GM21576 (cell line): ENCODE measurements at regions not wholly inside any gene's neighbourhood (a gene's known extent, or its start where the extent isn't known, plus 50 kb on each side); places are given as distances from the start of the nearest gene placed in this dataset.

ENCODE experiments used
- ATAC-seq: cut with Tn5 transposase; IDR thresholded peaks from one replicate; pipeline ENCODE4 v1.9.1; 2021; ENCODE audit warnings: mild to moderate bottlenecking, moderate library complexity; ENCODE audit not compliant: unreplicated experiment

GRCh38 chr7:156234666-156235494, 405.7 kb upstream of the RNF32 start:
- ATAC-seq, result no peak

- ATAC-seq, result no peak
Measured at GRCh38 chr7:156234192-156234591, 406.4 kb upstream of the RNF32 start.

- no peak for ATAC-seq
Measured at GRCh38 chr7:156232931-156233705, 407.5 kb upstream of the RNF32 start.

- ATAC-seq, result no peak
Measured at GRCh38 chr7:156230576-156230975, 410.0 kb upstream of the RNF32 start.

GRCh38 chr7:156224833-156225225, 412.6 kb upstream of the SHH start:
- no peak for ATAC-seq

- ATAC-seq, result no peak
Measured at GRCh38 chr7:156223935-156224832, 411.9 kb upstream of the SHH start.

GRCh38 chr7:156222611-156223010, 410.3 kb upstream of the SHH start:
- no peak for ATAC-seq

- ATAC-seq, result no peak
Measured at GRCh38 chr7:156222151-156222550, 409.9 kb upstream of the SHH start.

- ATAC-seq, result no peak
Measured at GRCh38 chr7:156220701-156221100, 408.4 kb upstream of the SHH start.

GRCh38 chr7:156220078-156220605, 407.9 kb upstream of the SHH start:
- no peak for ATAC-seq

- no peak for ATAC-seq
Measured at GRCh38 chr7:156219307-156220077, 407.2 kb upstream of the SHH start.

GRCh38 chr7:156218544-156219306, 406.5 kb upstream of the SHH start:
- no peak for ATAC-seq

- no peak for ATAC-seq
Measured at GRCh38 chr7:156217803-156218202, 405.5 kb upstream of the SHH start.

- no peak for ATAC-seq
Measured at GRCh38 chr7:156209087-156209486, 396.8 kb upstream of the SHH start.

GRCh38 chr7:156207306-156207705, 395.0 kb upstream of the SHH start:
- ATAC-seq, result no peak

GRCh38 chr7:156206174-156206573, 393.9 kb upstream of the SHH start:
- no peak for ATAC-seq

- ATAC-seq, result no peak
Measured at GRCh38 chr7:156204820-156205219, 392.6 kb upstream of the SHH start.

GRCh38 chr7:156203923-156204322, 391.7 kb upstream of the SHH start:
- no peak for ATAC-seq

- no peak for ATAC-seq
Measured at GRCh38 chr7:156198277-156198676, 386.0 kb upstream of the SHH start.
